D721Med (cell line): ENCODE measurements at regions not wholly inside any gene's neighbourhood (a gene's known extent, or its start where the extent isn't known, plus 50 kb on each side); places are given as distances from the start of the nearest gene placed in this dataset.

Experiments used
- DNase-seq: peaks from one replicate; pipeline ENCODE4 v3.0.0; 2011; ENCODE audit warnings: low spot score; ENCODE audit not compliant: insufficient read length
- FAIRE-seq: peaks from 2 replicates; lab custom pipeline; 2011; peaks lifted over from hg19 to GRCh38; lab: Jason Lieb, UNC
- CTCF ChIP-seq: IDR thresholded peaks from 2 replicates; pipeline ENCODE4 v1.5.1; 2012; ENCODE audit warnings: mild to moderate bottlenecking, control low read depth; ENCODE audit not compliant: insufficient read depth; ENCODE audit errors: missing control alignments

- DNase-seq (no peak), FAIRE-seq (no peak)
- no peak for TF ChIP-seq CTCF
Measured at GRCh38 chr2:49254401-49254800, 100.1 kb upstream of the FSHR start.

- DNase-seq: no peak
- FAIRE-seq: no peak
- TF ChIP-seq CTCF: no peak
Measured at GRCh38 chr2:49251766-49252165, 97.5 kb upstream of the FSHR start.

- FAIRE-seq (no peak), DNase-seq (no peak)
- TF ChIP-seq CTCF: no peak
Measured at GRCh38 chr2:49251251-49251650, 96.9 kb upstream of the FSHR start.

- no peak for FAIRE-seq
- DNase-seq: no peak
- TF ChIP-seq CTCF: no peak
Measured at GRCh38 chr2:49248506-49248905, 94.2 kb upstream of the FSHR start.

GRCh38 chr2:49241991-49242390 lies 87.7 kb upstream of the FSHR start:
- no peak for DNase-seq
- no peak for TF ChIP-seq CTCF
- FAIRE-seq: no peak

- FAIRE-seq (no peak), DNase-seq (no peak)
- TF ChIP-seq CTCF: no peak
Measured at GRCh38 chr2:49241501-49241900, 87.2 kb upstream of the FSHR start.

- no peak for FAIRE-seq
- no peak for TF ChIP-seq CTCF
- DNase-seq: no peak
Measured at GRCh38 chr2:49240608-49241007, 86.3 kb upstream of the FSHR start.
